ENCODE measurements at regions not wholly inside any gene's neighbourhood (a gene's known extent, or its start where the extent isn't known, plus 50 kb on each side); places are given as distances from the start of the nearest gene placed in this dataset.

- TF ChIP-seq CTCF (conservative IDR thresholded peaks at IDR 0.05; ENCODE audit: low read length) = peak; percentile 45; the same call in 1 of the 2 replicates
- TF ChIP-seq EZH2phosphoT487 (IDR thresholded peaks at IDR 0.05; ENCODE audit: borderline replicate concordance, low read depth, low read length) = no peak
These were observed 86.5 kb downstream of the TNFSF11 start for GRCh38 chr13:42660333-42660965.

All from OCI-LY7 (cell line).